HCT116 (cell line): ENCODE measurements at regions not wholly inside any gene's neighbourhood (a gene's known extent, or its start where the extent isn't known, plus 50 kb on each side); places are given as distances from the start of the nearest gene placed in this dataset.

Source experiments
- EGR1 ChIP-seq: IDR thresholded peaks from 2 replicates; pipeline ENCODE4 v1.6.1; 2012; ENCODE audit warnings: low read depth
- EZH2 ChIP-seq: fragments of 200-600 bp; sonication (generic); IDR thresholded peaks from 2 replicates; pipeline ENCODE4 v1.6.1; 2017; ENCODE audit warnings: antibody characterized with exemption, mixed run types
- FOSL1 ChIP-seq: IDR thresholded peaks from 2 replicates; pipeline ENCODE4 v1.6.1; 2012; ENCODE audit warnings: low read depth
- POLR2A ChIP-seq: IDR thresholded peaks from 2 replicates; pipeline ENCODE4 v1.7.0; 2011; ENCODE audit warnings: borderline replicate concordance; ENCODE audit not compliant: insufficient read depth, insufficient read length; ENCODE audit errors: extremely low read depth
- POLR2AphosphoS5 ChIP-seq: IDR thresholded peaks from 2 replicates; pipeline ENCODE4 v1.6.1; 2011; ENCODE audit warnings: mild to moderate bottlenecking, low read depth, low read length, moderate library complexity
- RAD21 ChIP-seq: IDR thresholded peaks from 2 replicates; pipeline ENCODE4 v1.6.1; 2012; ENCODE audit warnings: low read depth, mild to moderate bottlenecking
- ZFX ChIP-seq: fragments of 450-650 bp; IDR thresholded peaks from 2 replicates; pipeline ENCODE4 v1.6.1; 2017
- TF ChIP-seq, protein P1 (sequence below), 3 experiments: fragments of 200-600 bp in 1 of 3; sonication (generic) in 1 of 3; IDR thresholded peaks in 2 of 3; conservative IDR thresholded peaks in 1 of 3; 2 replicates each; pipeline ENCODE4 v1.5.1; 2012 to 2017; ENCODE audit warnings: low read depth in 2 of 3, low read length in 2 of 3, antibody characterized with exemption in 1 of 3, borderline replicate concordance in 1 of 3, control low read depth in 1 of 3, mild to moderate bottlenecking in 1 of 3, mixed read lengths in 1 of 3, mixed run types in 1 of 3, moderate library complexity in 1 of 3; ENCODE audit not compliant: insufficient read depth in 1 of 3

DNA sequence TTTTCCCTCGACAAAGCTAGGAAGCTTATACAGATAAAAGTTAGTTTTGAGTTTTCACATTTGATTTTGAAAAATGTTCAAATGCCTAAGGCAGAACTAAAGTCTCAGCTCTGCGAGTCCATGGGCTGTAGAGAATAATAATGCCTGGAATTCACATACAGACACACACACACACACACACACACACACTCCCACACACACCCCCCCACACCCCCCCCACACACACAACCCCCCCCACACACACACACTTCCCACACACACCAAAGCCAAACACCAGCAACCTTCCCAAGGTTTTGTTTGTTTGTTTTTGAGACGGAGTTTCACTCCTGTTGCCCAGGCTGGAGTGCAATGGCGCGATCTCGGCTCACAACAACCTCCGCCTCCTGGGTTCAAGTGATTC, 62.8 kb upstream of the EIF5 start:
- TF ChIP-seq RAD21 (no peak), FOSL1 (no peak), EGR1 (no peak), POLR2AphosphoS5 (no peak), POLR2A (no peak), EZH2 (no peak), ZFX (no peak)
- TF ChIP-seq, protein P1, sequence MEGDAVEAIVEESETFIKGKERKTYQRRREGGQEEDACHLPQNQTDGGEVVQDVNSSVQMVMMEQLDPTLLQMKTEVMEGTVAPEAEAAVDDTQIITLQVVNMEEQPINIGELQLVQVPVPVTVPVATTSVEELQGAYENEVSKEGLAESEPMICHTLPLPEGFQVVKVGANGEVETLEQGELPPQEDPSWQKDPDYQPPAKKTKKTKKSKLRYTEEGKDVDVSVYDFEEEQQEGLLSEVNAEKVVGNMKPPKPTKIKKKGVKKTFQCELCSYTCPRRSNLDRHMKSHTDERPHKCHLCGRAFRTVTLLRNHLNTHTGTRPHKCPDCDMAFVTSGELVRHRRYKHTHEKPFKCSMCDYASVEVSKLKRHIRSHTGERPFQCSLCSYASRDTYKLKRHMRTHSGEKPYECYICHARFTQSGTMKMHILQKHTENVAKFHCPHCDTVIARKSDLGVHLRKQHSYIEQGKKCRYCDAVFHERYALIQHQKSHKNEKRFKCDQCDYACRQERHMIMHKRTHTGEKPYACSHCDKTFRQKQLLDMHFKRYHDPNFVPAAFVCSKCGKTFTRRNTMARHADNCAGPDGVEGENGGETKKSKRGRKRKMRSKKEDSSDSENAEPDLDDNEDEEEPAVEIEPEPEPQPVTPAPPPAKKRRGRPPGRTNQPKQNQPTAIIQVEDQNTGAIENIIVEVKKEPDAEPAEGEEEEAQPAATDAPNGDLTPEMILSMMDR (IDR thresholded peaks at IDR 0.05 in 2 of 3, conservative IDR thresholded peaks at IDR 0.05 in 1 of 3; ENCODE audit: borderline replicate concordance in 1 of 3, insufficient read depth in 1 of 3, low read depth in 2 of 3, low read length in 2 of 3), result no peak
